Parathyroid adenoma (tissue), 2 donors: ENCODE measurements at regions not wholly inside any gene's neighbourhood (a gene's known extent, or its start where the extent isn't known, plus 50 kb on each side); places are given as distances from the start of the nearest gene placed in this dataset.

ENCODE experiments used
- H2AFZ ChIP-seq: fragments of 300-600 bp; sonication (generic); one replicate; pipeline ENCODE4 v1.7.0; 2017; ENCODE audit warnings: antibody characterized with exemption, mild to moderate bottlenecking
- H3K27ac ChIP-seq: fragments of 300-600 bp; sonication (generic); one replicate; pipeline ENCODE4 v1.7.0; 2017
- H3K27me3 ChIP-seq: fragments of 300-600 bp; sonication (generic); one replicate; pipeline ENCODE4 v1.7.0; 2017; ENCODE audit warnings: low read length; ENCODE audit not compliant: control insufficient read depth, insufficient read depth
- H3K36me3 ChIP-seq: fragments of 300-600 bp; sonication (generic); one replicate; pipeline ENCODE4 v1.7.0; 2017; ENCODE audit warnings: low read length; ENCODE audit not compliant: control insufficient read depth, insufficient read depth
- H3K4me1 ChIP-seq: fragments of 300-600 bp; sonication (generic); one replicate; pipeline ENCODE4 v1.7.0; 2017; ENCODE audit warnings: control low read depth
- H3K4me2 ChIP-seq: fragments of 300-600 bp; sonication (generic); one replicate; pipeline ENCODE4 v1.7.0; 2017; ENCODE audit warnings: low read length
- H3K4me3 ChIP-seq: fragments of 300-600 bp; sonication (generic); one replicate; pipeline ENCODE4 v1.7.0; 2017; ENCODE audit warnings: low read depth, low read length
- H3K79me2 ChIP-seq: fragments of 300-600 bp; sonication (generic); one replicate; pipeline ENCODE4 v1.7.0; 2017; ENCODE audit warnings: control low read depth
- H3K9ac ChIP-seq: fragments of 300-600 bp; sonication (generic); one replicate; pipeline ENCODE4 v1.7.0; 2017; ENCODE audit warnings: mild to moderate bottlenecking
- H3K9me3 ChIP-seq: fragments of 300-600 bp; sonication (generic); one replicate; pipeline ENCODE4 v1.7.0; 2017; ENCODE audit warnings: low read length; ENCODE audit not compliant: control insufficient read depth
- TF ChIP-seq, protein P1 (sequence below): fragments of 300-600 bp; sonication (generic); IDR thresholded peaks from one replicate; pipeline ENCODE4 v1.7.0; 2017; ENCODE audit warnings: antibody characterized with exemption, mild to moderate bottlenecking
- donor health status: primary hyperparathyroidism.

DNA sequence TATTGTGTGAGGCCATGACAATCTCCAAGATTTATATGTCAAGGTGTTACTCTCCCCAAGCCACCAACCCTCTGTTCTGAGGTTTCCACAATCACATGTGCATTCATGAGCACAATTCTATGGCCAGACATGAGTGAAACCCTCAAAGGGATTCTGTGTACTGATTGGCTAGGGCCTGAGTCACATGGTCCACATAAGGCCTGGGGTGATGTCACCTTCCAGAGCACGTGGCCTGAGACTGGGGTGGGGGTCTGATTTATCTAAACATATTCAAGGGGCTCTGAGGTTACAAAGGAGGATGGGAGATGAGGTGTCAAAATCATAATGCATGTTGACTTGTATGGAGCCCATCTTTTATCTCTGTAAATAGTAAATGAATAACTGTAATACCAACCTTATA is 1369.9 kb upstream of the TMEM132C start:
- H2AFZ ChIP-seq: no peak overlapping the region
- TF ChIP-seq, protein P1, sequence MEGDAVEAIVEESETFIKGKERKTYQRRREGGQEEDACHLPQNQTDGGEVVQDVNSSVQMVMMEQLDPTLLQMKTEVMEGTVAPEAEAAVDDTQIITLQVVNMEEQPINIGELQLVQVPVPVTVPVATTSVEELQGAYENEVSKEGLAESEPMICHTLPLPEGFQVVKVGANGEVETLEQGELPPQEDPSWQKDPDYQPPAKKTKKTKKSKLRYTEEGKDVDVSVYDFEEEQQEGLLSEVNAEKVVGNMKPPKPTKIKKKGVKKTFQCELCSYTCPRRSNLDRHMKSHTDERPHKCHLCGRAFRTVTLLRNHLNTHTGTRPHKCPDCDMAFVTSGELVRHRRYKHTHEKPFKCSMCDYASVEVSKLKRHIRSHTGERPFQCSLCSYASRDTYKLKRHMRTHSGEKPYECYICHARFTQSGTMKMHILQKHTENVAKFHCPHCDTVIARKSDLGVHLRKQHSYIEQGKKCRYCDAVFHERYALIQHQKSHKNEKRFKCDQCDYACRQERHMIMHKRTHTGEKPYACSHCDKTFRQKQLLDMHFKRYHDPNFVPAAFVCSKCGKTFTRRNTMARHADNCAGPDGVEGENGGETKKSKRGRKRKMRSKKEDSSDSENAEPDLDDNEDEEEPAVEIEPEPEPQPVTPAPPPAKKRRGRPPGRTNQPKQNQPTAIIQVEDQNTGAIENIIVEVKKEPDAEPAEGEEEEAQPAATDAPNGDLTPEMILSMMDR: no peak
- no peak overlapping the region for H3K27ac ChIP-seq
- no peaks in the 10 kb centered on the region for H3K36me3 ChIP-seq
- H3K4me3 ChIP-seq: no peak overlapping the region
- no peak overlapping the region for H3K9ac ChIP-seq
- no peaks in the 10 kb centered on the region for H3K9me3 ChIP-seq
- H3K27me3 ChIP-seq: no peaks in the 10 kb centered on the region
- no peaks in the 10 kb centered on the region for H3K79me2 ChIP-seq
- no peak overlapping the region for H3K4me2 ChIP-seq
- H3K4me1 ChIP-seq: no peaks in the 10 kb centered on the region

DNA sequence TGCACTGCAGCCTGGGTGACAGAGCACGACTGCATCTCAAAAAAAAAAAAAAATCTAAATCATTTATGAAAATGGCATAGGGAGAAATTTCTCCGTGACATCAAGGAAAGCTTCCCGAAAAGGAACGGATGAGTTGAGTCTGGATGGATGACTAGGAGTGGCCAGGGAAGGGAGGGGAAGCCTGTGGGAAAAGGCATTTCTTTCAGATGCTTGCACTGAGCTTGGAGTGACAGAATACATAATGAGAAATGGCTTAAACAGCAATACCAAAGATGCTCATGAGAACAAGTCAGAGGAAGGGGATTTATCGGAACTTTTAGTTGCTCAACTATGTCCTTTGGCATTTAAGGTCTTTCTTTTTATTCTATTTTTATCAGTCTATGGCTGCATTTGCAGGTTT is 1369.2 kb upstream of the TMEM132C start:
- H3K4me2 ChIP-seq: no peak overlapping the region
- no peaks in the 10 kb centered on the region for H3K9me3 ChIP-seq
- H3K4me1 ChIP-seq: no peaks in the 10 kb centered on the region
- H2AFZ ChIP-seq: no peak overlapping the region
- TF ChIP-seq, protein P1: no peak
- no peaks in the 10 kb centered on the region for H3K79me2 ChIP-seq
- H3K27me3 ChIP-seq: no peaks in the 10 kb centered on the region
- H3K4me3 ChIP-seq: no peak overlapping the region
- no peaks in the 10 kb centered on the region for H3K36me3 ChIP-seq
- H3K27ac ChIP-seq: no peak overlapping the region
- H3K9ac ChIP-seq: no peak overlapping the region

DNA sequence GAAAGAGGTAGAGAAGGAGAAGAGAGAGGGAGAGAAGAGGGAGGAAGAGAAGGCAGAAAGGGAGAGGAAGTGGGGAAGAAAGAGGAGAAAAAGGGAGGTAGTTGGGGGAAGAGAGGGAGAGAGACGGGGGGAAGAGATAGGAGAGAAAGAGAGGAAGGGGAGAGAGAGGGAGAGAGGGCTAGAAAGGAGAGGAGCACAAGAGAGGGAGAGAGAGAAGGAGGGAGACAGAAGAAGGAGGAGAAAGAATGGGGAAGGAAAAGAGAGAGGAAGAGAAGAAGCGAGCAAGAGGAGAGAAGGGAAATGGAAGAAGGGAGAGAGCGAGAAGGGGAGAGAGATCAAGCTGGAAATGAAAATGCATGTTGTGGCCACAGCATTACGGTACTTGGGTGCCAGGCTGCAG is 1368.4 kb upstream of the TMEM132C start:
- no peaks in the 10 kb centered on the region for H3K9me3 ChIP-seq
- H3K36me3 ChIP-seq: no peaks in the 10 kb centered on the region
- H3K27ac ChIP-seq: no peak overlapping the region
- H3K9ac ChIP-seq: no peak overlapping the region
- TF ChIP-seq, protein P1: no peak
- no peak overlapping the region for H2AFZ ChIP-seq
- H3K4me2 ChIP-seq: no peak overlapping the region
- no peaks in the 10 kb centered on the region for H3K27me3 ChIP-seq
- H3K4me3 ChIP-seq: no peak overlapping the region
- no peaks in the 10 kb centered on the region for H3K4me1 ChIP-seq
- H3K79me2 ChIP-seq: no peaks in the 10 kb centered on the region

DNA sequence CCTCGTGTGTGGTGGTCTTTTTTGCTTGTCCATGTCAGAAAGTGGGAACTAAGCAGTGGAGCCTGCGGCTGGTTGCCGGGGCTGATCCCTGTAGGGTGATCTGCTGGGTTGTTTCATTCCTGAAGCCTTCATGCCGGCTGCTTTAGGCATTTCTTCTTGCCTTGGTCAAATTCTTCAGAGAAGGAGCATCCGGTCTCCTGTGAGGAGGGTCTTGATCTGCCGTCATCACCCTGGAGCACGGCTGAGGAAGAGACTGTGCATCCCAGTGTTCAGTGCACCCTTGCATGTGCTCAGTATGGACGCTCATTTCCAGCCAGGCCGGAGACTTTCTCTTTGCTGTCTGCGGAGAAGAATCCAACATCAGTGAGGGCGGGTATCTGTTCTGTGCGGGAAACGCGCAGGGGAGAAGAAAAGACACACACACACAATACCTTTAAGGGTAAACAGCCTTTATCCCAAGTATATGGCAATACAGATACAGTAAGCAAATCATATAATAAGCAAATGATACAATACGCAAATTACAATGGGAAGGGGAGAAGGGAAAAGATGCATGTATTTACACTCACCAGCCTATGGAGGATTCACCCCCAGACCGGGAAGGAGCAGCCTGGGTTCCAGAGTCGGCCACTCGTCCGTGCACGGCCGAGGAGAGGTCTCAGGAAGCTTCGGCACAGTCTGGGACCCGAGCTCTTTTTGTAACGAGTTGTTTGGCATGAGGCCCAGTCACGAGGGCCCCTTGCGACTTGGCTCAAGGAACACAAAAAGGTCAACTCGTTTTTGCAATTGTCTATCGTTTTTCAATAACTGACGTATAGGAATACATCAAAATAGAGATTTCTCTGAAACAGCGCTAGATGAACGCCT is 1366.8 kb upstream of the TMEM132C start:
- TF ChIP-seq, protein P1: no peak
- Histone ChIP-seq H3K79me2 (no peaks in the 10 kb centered on the region), H3K4me2 (no peak overlapping the region), H3K27ac (no peak overlapping the region), H3K36me3 (no peaks in the 10 kb centered on the region), H3K4me1 (no peaks in the 10 kb centered on the region), H3K4me3 (no peak overlapping the region), H3K27me3 (no peaks in the 10 kb centered on the region), H2AFZ (no peak overlapping the region), H3K9me3 (no peaks in the 10 kb centered on the region), H3K9ac (no peak overlapping the region)
